Activated T-helper 1 cell treated with anti-CD3 and anti-CD28 coated beads, Interleukin-2, amount 50 U/mL, for 16 hours (primary cell): ENCODE measurements at regions not wholly inside any gene's neighbourhood (a gene's known extent, or its start where the extent isn't known, plus 50 kb on each side); places are given as distances from the start of the nearest gene placed in this dataset.

ENCODE experiments used
- DNase-seq, 2 donors: peaks; one replicate each; pipeline ENCODE4 v3.0.0-alpha.2; 2020; ENCODE audit warnings: low read depth in 1 of 2, low spot score in 1 of 2

- no peak for DNase-seq
Measured at GRCh38 chr12:107271523-107271922, 178.2 kb upstream of the CRY1 start.

- no peak for DNase-seq
Measured at GRCh38 chr12:107275530-107275929, 182.2 kb upstream of the CRY1 start.

- DNase-seq, result no peak
Measured at GRCh38 chr12:107277855-107278254, 184.5 kb upstream of the CRY1 start.

- DNase-seq, result no peak
Measured at GRCh38 chr12:107282628-107283027, 189.3 kb upstream of the CRY1 start.

GRCh38 chr12:107283652-107284051 is 190.3 kb upstream of the CRY1 start:
- DNase-seq, result no peak

- DNase-seq, result no peak
Measured at GRCh38 chr12:107284692-107285091, 191.3 kb upstream of the CRY1 start.

- DNase-seq, result no peak
Measured at GRCh38 chr12:107287436-107288413, 194.4 kb upstream of the CRY1 start.

- no peak for DNase-seq
Measured at GRCh38 chr12:107288414-107289127, 195.2 kb upstream of the CRY1 start.

- no peak for DNase-seq
Measured at GRCh38 chr12:107291018-107291417, 197.7 kb upstream of the CRY1 start.

- no peak for DNase-seq
Measured at GRCh38 chr12:107296681-107297089, 203.3 kb upstream of the CRY1 start.

GRCh38 chr12:107302649-107303341 is 209.4 kb upstream of the CRY1 start:
- no peak for DNase-seq

- DNase-seq, result no peak
Measured at GRCh38 chr12:107304588-107305532, 211.5 kb upstream of the CRY1 start.

GRCh38 chr12:107306141-107306659 is 212.9 kb upstream of the CRY1 start:
- DNase-seq, result no peak

GRCh38 chr12:107308310-107308709 is 215.0 kb upstream of the CRY1 start:
- no peak for DNase-seq

- no peak for DNase-seq
Measured at GRCh38 chr12:107309020-107309419, 215.7 kb upstream of the CRY1 start.

- DNase-seq, result no peak
Measured at GRCh38 chr12:107310621-107311020, 217.3 kb upstream of the CRY1 start.

GRCh38 chr12:107311682-107312081 is 218.3 kb upstream of the CRY1 start:
- DNase-seq, result no peak

GRCh38 chr12:107317751-107318555 is 224.6 kb upstream of the CRY1 start:
- peak; percentile 72 to 74 for DNase-seq

- DNase-seq, result no peak
Measured at GRCh38 chr12:107318556-107318805, 225.1 kb upstream of the CRY1 start.
